Suprapubic skin (tissue), 3 donors: ENCODE measurements at regions not wholly inside any gene's neighbourhood (a gene's known extent, or its start where the extent isn't known, plus 50 kb on each side); places are given as distances from the start of the nearest gene placed in this dataset.

Experiments used
- CTCF ChIP-seq, 2 donors: fragments of 200-600 bp in 1 of 2; fragments of 450-650 bp in 1 of 2; sonication (generic) in 1 of 2; IDR thresholded peaks; one replicate each; pipeline ENCODE4 v1.5.1; 2016 to 2019; ENCODE audit warnings: antibody characterized with exemption in 2 of 2, mild to moderate bottlenecking in 1 of 2, moderate library complexity in 1 of 2
- EP300 ChIP-seq: sonication (generic); formaldehyde crosslinking; IDR thresholded peaks from one replicate; pipeline ENCODE4 v1.6.1; 2017; ENCODE audit warnings: antibody characterized with exemption
- POLR2A ChIP-seq, 2 donors: fragments of 450-650 bp; IDR thresholded peaks; one replicate each; pipeline ENCODE4 v1.6.1; 2017; ENCODE audit warnings: antibody characterized with exemption in 2 of 2, mild to moderate bottlenecking in 2 of 2, moderate library complexity in 2 of 2

- no peak for TF ChIP-seq POLR2A (IDR thresholded peaks at IDR 0.05)
- TF ChIP-seq CTCF (IDR thresholded peaks at IDR 0.05): no peak
- TF ChIP-seq EP300: no peak
Measured at GRCh38 chr7:27375958-27376357, 133.4 kb downstream of the EVX1 start.
